Hepatocyte (in vitro differentiated cells): ENCODE measurements at regions not wholly inside any gene's neighbourhood (a gene's known extent, or its start where the extent isn't known, plus 50 kb on each side); places are given as distances from the start of the nearest gene placed in this dataset.

Source experiments
- DNase-seq: peaks from one replicate; pipeline ENCODE4 v3.0.0-alpha.2; 2016; ENCODE audit warnings: low spot score
- H2AFZ ChIP-seq: fragments of 200-600 bp; sonication (generic); 2 replicates; pipeline ENCODE4 v1.6.0; 2016; ENCODE audit warnings: antibody characterized with exemption, mild to moderate bottlenecking
- H3K27ac ChIP-seq: fragments of 200-600 bp; sonication (generic); 2 replicates; pipeline ENCODE4 v1.5.1; 2016; ENCODE audit warnings: mild to moderate bottlenecking
- H3K27me3 ChIP-seq: fragments of 200-600 bp; sonication (generic); 2 replicates; pipeline ENCODE4 v1.6.1; 2016
- H3K36me3 ChIP-seq: fragments of 200-600 bp; sonication (generic); replicated peaks from 2 replicates; pipeline ENCODE4 v1.5.1; 2016; ENCODE audit warnings: low read depth; ENCODE audit not compliant: insufficient read depth
- H3K4me1 ChIP-seq: fragments of 200-600 bp; sonication (generic); 2 replicates; pipeline ENCODE4 v1.5.1; 2016; ENCODE audit warnings: mild to moderate bottlenecking, moderate library complexity; ENCODE audit not compliant: insufficient read depth
- H3K4me2 ChIP-seq: fragments of 200-600 bp; sonication (generic); 2 replicates; pipeline ENCODE4 v1.6.0; 2016
- H3K4me3 ChIP-seq: fragments of 200-600 bp; sonication (generic); 2 replicates; pipeline ENCODE4 v1.5.1; 2016; ENCODE audit warnings: mild to moderate bottlenecking
- H3K79me2 ChIP-seq: fragments of 200-600 bp; sonication (generic); 2 replicates; pipeline ENCODE4 v1.6.0; 2017; ENCODE audit warnings: mild to moderate bottlenecking
- H3K9me2 ChIP-seq: fragments of 200-600 bp; sonication (generic); replicated peaks from 2 replicates; pipeline ENCODE4 v1.6.0; 2017; ENCODE audit warnings: mild to moderate bottlenecking; ENCODE audit not compliant: insufficient read depth
- H3K9me3 ChIP-seq: fragments of 200-600 bp; sonication (generic); 2 replicates; pipeline ENCODE4 v1.5.1; 2016; ENCODE audit warnings: low read depth, mild to moderate bottlenecking
- H4K20me1 ChIP-seq: fragments of 200-600 bp; sonication (generic); 2 replicates; pipeline ENCODE4 v1.6.0; 2016; ENCODE audit warnings: mild to moderate bottlenecking; ENCODE audit not compliant: insufficient read depth, poor library complexity, severe bottlenecking
- EZH2 ChIP-seq: fragments of 200-600 bp; sonication (generic); IDR thresholded peaks from 2 replicates; pipeline ENCODE4 v1.6.1; 2016; ENCODE audit warnings: antibody characterized with exemption, mild to moderate bottlenecking, borderline replicate concordance
- EZH2phosphoT487 ChIP-seq: fragments of 200-600 bp; sonication (generic); IDR thresholded peaks from one replicate; pipeline ENCODE4 v1.6.1; 2018; ENCODE audit warnings: antibody characterized with exemption, mild to moderate bottlenecking, low read depth, moderate library complexity; ENCODE audit not compliant: unreplicated experiment, severe bottlenecking
- WGBS: methylation state at CpG from one replicate; pipeline ENCODE4 v1.1.6; 2016; ENCODE audit warnings: low lambda C conversion rate; ENCODE audit errors: missing lambda C conversion rate; 5-methylcytosine and 5-hydroxymethylcytosine counted together
- TF ChIP-seq, protein P1 (sequence below): fragments of 200-600 bp; sonication (generic); IDR thresholded peaks from 2 replicates; pipeline ENCODE4 v1.5.1; 2016; ENCODE audit warnings: antibody characterized with exemption, mild to moderate bottlenecking; ENCODE audit not compliant: poor library complexity

DNA sequence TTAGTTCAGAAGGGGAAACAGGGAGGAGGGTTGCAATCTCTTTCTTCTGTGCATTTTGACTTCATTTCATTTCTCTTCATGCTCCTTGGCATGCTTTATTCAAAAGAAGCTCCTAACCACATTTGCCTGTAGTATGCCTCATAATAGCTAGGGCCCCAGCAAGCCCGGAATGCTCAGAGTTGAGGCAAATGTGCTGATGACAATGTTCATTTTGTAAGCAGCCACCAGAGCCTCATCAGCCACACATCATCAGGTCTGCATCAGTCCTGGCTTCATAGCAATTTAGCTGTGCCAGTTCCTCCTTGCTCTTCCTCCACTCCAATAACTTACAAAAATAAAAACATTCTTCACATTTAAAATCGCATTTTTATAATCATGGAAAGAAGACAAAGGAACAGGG, 65.4 kb upstream of the MMADHC start:
- peak overlapping the region; percentile 26 for H3K4me2 ChIP-seq

DNA sequence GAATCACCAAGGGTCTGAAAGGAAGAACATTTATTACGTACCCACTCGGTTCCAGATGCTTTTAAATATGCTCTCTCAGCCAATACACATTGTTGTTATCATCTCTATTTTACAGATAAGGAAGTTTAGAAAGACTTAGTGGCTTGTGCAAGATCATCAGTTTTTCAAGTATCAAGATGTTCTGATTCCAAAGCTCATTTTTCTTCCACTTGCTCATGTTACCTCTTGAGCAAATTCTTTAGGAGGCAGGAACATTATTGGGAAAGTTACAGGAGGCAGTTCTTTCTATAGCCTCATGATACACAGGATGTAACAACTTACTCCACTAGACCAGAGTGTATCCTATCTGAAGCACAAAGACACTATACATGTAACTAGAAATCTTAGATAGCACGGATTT, 65.0 kb upstream of the MMADHC start:
- Histone ChIP-seq H3K27me3 (no peaks in the 10 kb centered on the region), H3K79me2 (no peaks in the 10 kb centered on the region), H3K9me3 (no peaks in the 10 kb centered on the region), H3K4me3 (no peak overlapping the region), H4K20me1 (no peaks in the 10 kb centered on the region), H3K9me2 (no peaks in the 10 kb centered on the region), H3K36me3 (no peaks in the 10 kb centered on the region), H3K27ac (peak overlapping the region; percentile 69), H2AFZ (no peak overlapping the region), H3K4me2 (peak overlapping the region; percentile 26), H3K4me1 (peaks cover 4% of the 10 kb centered on the region)
- DNase-seq: peak; percentile 7
- TF ChIP-seq, protein P1, sequence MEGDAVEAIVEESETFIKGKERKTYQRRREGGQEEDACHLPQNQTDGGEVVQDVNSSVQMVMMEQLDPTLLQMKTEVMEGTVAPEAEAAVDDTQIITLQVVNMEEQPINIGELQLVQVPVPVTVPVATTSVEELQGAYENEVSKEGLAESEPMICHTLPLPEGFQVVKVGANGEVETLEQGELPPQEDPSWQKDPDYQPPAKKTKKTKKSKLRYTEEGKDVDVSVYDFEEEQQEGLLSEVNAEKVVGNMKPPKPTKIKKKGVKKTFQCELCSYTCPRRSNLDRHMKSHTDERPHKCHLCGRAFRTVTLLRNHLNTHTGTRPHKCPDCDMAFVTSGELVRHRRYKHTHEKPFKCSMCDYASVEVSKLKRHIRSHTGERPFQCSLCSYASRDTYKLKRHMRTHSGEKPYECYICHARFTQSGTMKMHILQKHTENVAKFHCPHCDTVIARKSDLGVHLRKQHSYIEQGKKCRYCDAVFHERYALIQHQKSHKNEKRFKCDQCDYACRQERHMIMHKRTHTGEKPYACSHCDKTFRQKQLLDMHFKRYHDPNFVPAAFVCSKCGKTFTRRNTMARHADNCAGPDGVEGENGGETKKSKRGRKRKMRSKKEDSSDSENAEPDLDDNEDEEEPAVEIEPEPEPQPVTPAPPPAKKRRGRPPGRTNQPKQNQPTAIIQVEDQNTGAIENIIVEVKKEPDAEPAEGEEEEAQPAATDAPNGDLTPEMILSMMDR: no peak
- TF ChIP-seq EZH2phosphoT487 (no peak), EZH2 (no peak)
- 34% methylated on average over 3 of the region's 3 CpGs for WGBS

More for the DNA sequence above, 65.4 kb upstream of the MMADHC start:
- H2AFZ ChIP-seq: no peak overlapping the region
- no peak for DNase-seq
- no peaks in the 10 kb centered on the region for H3K9me2 ChIP-seq
- no peaks in the 10 kb centered on the region for H3K9me3 ChIP-seq
- TF ChIP-seq EZH2phosphoT487 (no peak), EZH2 (no peak)
- TF ChIP-seq, protein P1: no peak
- H3K27ac ChIP-seq: peak overlapping the region; percentile 69
- peaks cover under 1% of the 10 kb centered on the region for H3K4me1 ChIP-seq
- H3K27me3 ChIP-seq: no peaks in the 10 kb centered on the region
- WGBS: 68% methylated on average over 2 of the region's 2 CpGs
- H4K20me1 ChIP-seq: no peaks in the 10 kb centered on the region
- no peak overlapping the region for H3K4me3 ChIP-seq
- H3K79me2 ChIP-seq: no peaks in the 10 kb centered on the region
- no peaks in the 10 kb centered on the region for H3K36me3 ChIP-seq

GRCh38 chr2:149651229-149651628, 63.7 kb upstream of the MMADHC start:
- H3K4me3 ChIP-seq: no peak overlapping the region
- DNase-seq: peak; percentile 26
- H3K4me2 ChIP-seq: peak overlapping the region; percentile 26
- H3K4me1 ChIP-seq: peaks cover 4% of the 10 kb centered on the region
- H3K27me3 ChIP-seq: no peaks in the 10 kb centered on the region
- WGBS: 78% methylated on average over 6 of the region's 6 CpGs
- H3K9me3 ChIP-seq: no peaks in the 10 kb centered on the region
- H2AFZ ChIP-seq: no peak overlapping the region
- H3K36me3 ChIP-seq: no peaks in the 10 kb centered on the region
- peak overlapping the region; percentile 62 for H3K27ac ChIP-seq
- H3K79me2 ChIP-seq: no peaks in the 10 kb centered on the region
- H3K9me2 ChIP-seq: no peaks in the 10 kb centered on the region
- H4K20me1 ChIP-seq: no peaks in the 10 kb centered on the region
- no peak for TF ChIP-seq EZH2phosphoT487
- TF ChIP-seq EZH2: no peak
- TF ChIP-seq, protein P1: no peak

DNA sequence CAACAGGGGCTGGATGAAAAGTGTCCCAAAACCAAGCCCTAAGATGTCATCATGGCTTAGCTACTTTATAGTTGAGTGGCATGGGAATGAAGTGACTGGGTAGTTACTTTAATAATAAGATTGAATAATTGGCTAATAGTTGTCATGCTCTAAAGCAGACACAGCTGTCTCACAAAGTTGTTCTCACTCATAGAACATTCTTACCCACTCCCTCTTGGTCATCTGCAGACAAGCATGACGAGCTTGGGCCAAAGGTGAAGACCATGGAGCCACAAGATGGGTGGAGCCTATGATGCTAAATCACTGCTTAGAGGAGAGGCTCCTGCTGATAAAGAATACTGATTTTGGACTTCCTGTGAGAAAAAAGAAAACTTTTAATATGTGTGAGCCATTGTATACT, 62.4 kb upstream of the MMADHC start:
- Histone ChIP-seq H4K20me1 (no peaks in the 10 kb centered on the region), H3K27ac (peak overlapping the region; percentile 62), H3K4me1 (peaks cover 4% of the 10 kb centered on the region), H3K4me3 (no peak overlapping the region), H3K9me2 (no peaks in the 10 kb centered on the region), H3K27me3 (no peaks in the 10 kb centered on the region), H3K79me2 (no peaks in the 10 kb centered on the region), H3K9me3 (no peaks in the 10 kb centered on the region), H3K4me2 (no peak overlapping the region), H3K36me3 (no peaks in the 10 kb centered on the region), H2AFZ (no peak overlapping the region)
- 86% methylated on average over 1 of the region's 1 CpG for WGBS
- no peak for DNase-seq
- TF ChIP-seq, protein P1: no peak
- no peak for TF ChIP-seq EZH2phosphoT487
- TF ChIP-seq EZH2: no peak
